ENCODE measurements at regions not wholly inside any gene's neighbourhood (a gene's known extent, or its start where the extent isn't known, plus 50 kb on each side); places are given as distances from the start of the nearest gene placed in this dataset.

GRCh38 chr1:206417774-206418614 is 52.3 kb upstream of the IKBKE start (continued):
- TF ChIP-seq CHD7 (IDR thresholded peaks at IDR 0.05; ENCODE audit: insufficient replicate concordance, low read length): no peak
- no peak for TF ChIP-seq CBX8 (IDR thresholded peaks at IDR 0.05; ENCODE audit: borderline replicate concordance, low read depth, low read length)
- TF ChIP-seq TAF7 (optimal IDR thresholded peaks at IDR 0.05; ENCODE audit: borderline replicate concordance, low read depth, low read length): no peak

All from H1 (cell line).